Psoas muscle (tissue), 7 donors: ENCODE measurements at regions not wholly inside any gene's neighbourhood (a gene's known extent, or its start where the extent isn't known, plus 50 kb on each side); places are given as distances from the start of the nearest gene placed in this dataset.

Source experiments
- ATAC-seq, 4 donors: fragments of 200-7000 bp; cut with Tn5 transposase; one replicate each; pipeline ENCODE4 v1.9.1; 2020; ENCODE audit warnings: moderate library complexity in 3 of 4, mild to moderate bottlenecking in 2 of 4
- DNase-seq, 2 donors: peaks; one replicate each; pipeline ENCODE4 v3.0.0-alpha.2; 2020
- H3K27ac ChIP-seq: fragments of 200-600 bp; one replicate; pipeline ENCODE4 v1.8.0; 2022
- H3K27me3 ChIP-seq, 3 donors: fragments of 200-600 bp in 1 of 3; one replicate each; pipeline versions ENCODE4 v1.6.1 to v1.8.0; 2013 to 2022; ENCODE audit warnings: low read length in 2 of 3, mild to moderate bottlenecking in 2 of 3, moderate library complexity in 1 of 3; ENCODE audit not compliant: insufficient read depth in 3 of 3
- H3K36me3 ChIP-seq, 2 donors: fragments of 200-600 bp in 1 of 2; one replicate each; pipeline versions ENCODE4 v1.6.1 to v1.8.0; 2013 to 2022; ENCODE audit warnings: low read depth in 1 of 2, mild to moderate bottlenecking in 1 of 2, moderate library complexity in 1 of 2; ENCODE audit not compliant: insufficient read depth in 1 of 2
- H3K4me1 ChIP-seq: fragments of 200-600 bp; one replicate; pipeline ENCODE4 v1.8.0; 2022
- H3K4me3 ChIP-seq: fragments of 200-600 bp; one replicate; pipeline ENCODE4 v1.8.0; 2022; ENCODE audit warnings: mild to moderate bottlenecking
- H3K9me3 ChIP-seq: fragments of 200-600 bp; one replicate; pipeline ENCODE4 v1.8.0; 2022
- CTCF ChIP-seq: fragments of 200-600 bp; IDR thresholded peaks from one replicate; pipeline ENCODE4 v1.8.0; 2022; ENCODE audit warnings: antibody characterized with exemption
- WGBS, 3 donors: extraction: QIAGEN DNeasy Blood & Tissue Kit; methylation state at CpG; one replicate each; pipeline versions ENCODE4 v1.1.6 to v1.1.7; 2013; 5-methylcytosine and 5-hydroxymethylcytosine counted together
- intact Hi-C, 2 donors: fragments of 100-400 bp; cut with DNase I; formaldehyde crosslinking; loops; one replicate each; pipeline versions ENCODE4 v1.11.0 to v1.14.2; 2022
- donor health status: healthy with polysubstance abuse.
- donor health status: DM: no; HTN: no; CAD: no; lungs with moderate emphysema.
- donor health status: Bipolar disorder and iron deficiency.
- donor health status: healthy.
- donor health status: DM: yes; HTN: yes; CAD: no.
- donor health status: DM: no; HTN: no; CAD: no.
- donor health status: DM: yes; HTN: yes; CAD: no.

GRCh38 chr16:54231919-54232318, 54.7 kb downstream of the IRX3 start:
- H3K27ac ChIP-seq, result no peak overlapping the region
- H3K27me3 ChIP-seq, result no peaks in the 10 kb centered on the region
- ATAC-seq, result no peak
- TF ChIP-seq CTCF, result no peak
- intact Hi-C loops, result no loop called here
- no peaks in the 10 kb centered on the region for H3K36me3 ChIP-seq
- DNase-seq, result no peak
- WGBS, 3 donors, result 47 to 58% (median 52%) methylated on average over 4 of the region's 4 CpGs
- no peak overlapping the region for H3K4me3 ChIP-seq
- H3K4me1 ChIP-seq, result no peaks in the 10 kb centered on the region
- H3K9me3 ChIP-seq, result no peaks in the 10 kb centered on the region

- 30 to 64% (median 35%) methylated on average over 1 of the region's 1 CpG for WGBS, 3 donors
- TF ChIP-seq CTCF, result no peak
- H3K9me3 ChIP-seq, result no peaks in the 10 kb centered on the region
Observed at GRCh38 chr16:54231336-54231735, 55.3 kb downstream of the IRX3 start.

GRCh38 chr16:54228325-54228724, 58.3 kb downstream of the IRX3 start:
- 93 to 94% (median 93%) methylated on average over 3 of the region's 3 CpGs for WGBS, 3 donors
- Histone ChIP-seq H3K27me3 (no peaks in the 10 kb centered on the region), H3K4me3 (no peak overlapping the region), H3K27ac (no peak overlapping the region), H3K9me3 (no peaks in the 10 kb centered on the region), H3K36me3 (no peaks in the 10 kb centered on the region), H3K4me1 (no peaks in the 10 kb centered on the region)
- ATAC-seq (no peak), DNase-seq (no peak)
- intact Hi-C loops, result no loop called here
- no peak for TF ChIP-seq CTCF

More at GRCh38 chr16:54231336-54231735, 55.3 kb downstream of the IRX3 start:
- H3K27ac ChIP-seq, result no peak overlapping the region
- intact Hi-C loops, result no loop called here
- H3K36me3 ChIP-seq, result no peaks in the 10 kb centered on the region
- H3K27me3 ChIP-seq, result no peaks in the 10 kb centered on the region
- no peak for DNase-seq
- H3K4me1 ChIP-seq, result no peaks in the 10 kb centered on the region
- no peak for ATAC-seq
- no peak overlapping the region for H3K4me3 ChIP-seq

- intact Hi-C loops, result no loop called here
- Histone ChIP-seq H3K4me1 (no peaks in the 10 kb centered on the region), H3K36me3 (no peaks in the 10 kb centered on the region), H3K27ac (no peak overlapping the region), H3K4me3 (no peak overlapping the region), H3K9me3 (no peaks in the 10 kb centered on the region), H3K27me3 (no peaks in the 10 kb centered on the region)
- 82 to 91% (median 88%) methylated on average over 10 of the region's 10 CpGs for WGBS, 3 donors
- no peak for TF ChIP-seq CTCF
- no peak for DNase-seq
- no peak for ATAC-seq
Observed at GRCh38 chr16:54226296-54227010, 60.1 kb downstream of the IRX3 start.

GRCh38 chr16:54219709-54220108, 66.9 kb downstream of the IRX3 start:
- DNase-seq (no peak), ATAC-seq (no peak)
- Histone ChIP-seq H3K4me1 (peaks cover 4% of the 10 kb centered on the region), H3K4me3 (no peak overlapping the region), H3K9me3 (no peaks in the 10 kb centered on the region), H3K27me3 (no peaks in the 10 kb centered on the region), H3K27ac (no peak overlapping the region), H3K36me3 (no peaks in the 10 kb centered on the region)
- no peak for TF ChIP-seq CTCF
- WGBS, 3 donors, result 51 to 71% (median 61%) methylated on average over 2 of the region's 2 CpGs
- intact Hi-C loops, result no loop called here
